ENCODE measurements at regions not wholly inside any gene's neighbourhood (a gene's known extent, or its start where the extent isn't known, plus 50 kb on each side); places are given as distances from the start of the nearest gene placed in this dataset.

DNA sequence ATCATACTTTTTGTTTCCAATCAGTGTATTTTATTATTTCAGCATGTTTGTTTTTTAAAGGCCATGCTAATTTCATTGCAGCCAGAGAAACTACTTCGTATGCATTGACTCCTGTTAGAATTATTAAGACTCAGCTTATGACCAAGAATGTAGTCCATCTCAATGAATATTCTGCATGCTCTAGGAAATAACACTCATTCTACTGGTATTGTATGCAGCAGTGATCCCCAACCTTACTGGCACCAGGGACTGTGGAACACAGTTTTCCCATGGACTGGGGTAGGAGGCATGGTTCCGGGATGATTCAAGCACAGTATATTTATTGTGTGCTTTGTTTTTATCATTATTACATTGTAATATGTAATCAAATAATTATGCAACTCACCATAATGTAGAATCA lies 356.9 kb downstream of the DSEL start:
- Histone ChIP-seq H4K20me1 (ENCODE audit: control insufficient read depth, insufficient read depth, insufficient read length) (no peaks in the 10 kb centered on the region), H3K27me3 (ENCODE audit: insufficient read depth, low read length) (no peaks in the 10 kb centered on the region), H4K8ac (replicated peaks; ENCODE audit: insufficient read length, low read depth, low read length) (no peak overlapping the region), H3K23me2 (ENCODE audit: insufficient read length, low read depth, low read length, poor library complexity, severe bottlenecking) (no peaks in the 10 kb centered on the region), H2AK5ac (ENCODE audit: insufficient read length, low read length) (no peak overlapping the region), H4K5ac (ENCODE audit: insufficient read length, low read depth, low read length) (no peak overlapping the region), H2BK15ac (ENCODE audit: low read depth, low read length) (no peak overlapping the region), H3T11ph (ENCODE audit: low read length) (no peak overlapping the region), H3K23ac (ENCODE audit: insufficient read length, low read depth, low read length) (no peak overlapping the region), H3K9me3 (ENCODE audit: control insufficient read depth, low read depth, low read length) (no peaks in the 10 kb centered on the region), H3K79me1 (ENCODE audit: insufficient read depth, low read depth, low read length, poor library complexity, severe bottlenecking) (no peaks in the 10 kb centered on the region), H3K79me2 (ENCODE audit: insufficient read depth, low read length) (no peaks in the 10 kb centered on the region), H4K91ac (ENCODE audit: insufficient read length, low read depth, low read length) (no peak overlapping the region), H3K14ac (ENCODE audit: insufficient read depth, low read length) (no peak overlapping the region), H3K27ac (ENCODE audit: insufficient read length, low read depth, low read length) (no peak overlapping the region), H2BK12ac (ENCODE audit: insufficient read length, low read depth, low read length) (no peak overlapping the region), H3K56ac (ENCODE audit: insufficient read length, low read depth, low read length) (no peak overlapping the region), H2BK120ac (ENCODE audit: low read depth, low read length, poor library complexity, severe bottlenecking) (no peak overlapping the region), H3K18ac (ENCODE audit: insufficient read length, low read depth, low read length) (no peak overlapping the region), H3K4ac (ENCODE audit: low read depth, low read length) (no peak overlapping the region), H3K4me2 (ENCODE audit: insufficient read depth, insufficient read length, low read length) (no peak overlapping the region), H3K9ac (ENCODE audit: extremely low read depth, insufficient read length, low read length) (no peak overlapping the region), H3K4me1 (ENCODE audit: insufficient read depth, low read length) (no peaks in the 10 kb centered on the region; the same call in 1 of the 2 replicates), H2BK5ac (ENCODE audit: insufficient read length, low read length) (no peak overlapping the region), H2BK20ac (ENCODE audit: low read depth, low read length, poor library complexity, severe bottlenecking) (no peak overlapping the region), H2AFZ (ENCODE audit: low read length) (no peak overlapping the region)
- no peak for DNase-seq
- no CpG with 5 or more reads among the region's 2 CpGs for WGBS (ENCODE audit: extremely low coverage, insufficient read length, low lambda C conversion rate)
- Mint-ChIP-seq H3K36me3 (ENCODE audit: insufficient read depth in 1 of 3, low read depth in 3 of 3) (peaks cover 0 to 1% (median 0%) of the 10 kb centered on the region in 3 experiments; a peak in 1 of 7 replicates), H3K4me3 (no peak overlapping the region), H3K27ac (no peak overlapping the region), H3K9me3 (no peaks in the 10 kb centered on the region; a peak in 1 of 5 replicates), H3K27me3 (ENCODE audit: low read depth) (no peaks in the 10 kb centered on the region), H3K4me1 (peaks cover 13% of the 10 kb centered on the region in 2 experiments)
- TF ChIP-seq, protein P1, sequence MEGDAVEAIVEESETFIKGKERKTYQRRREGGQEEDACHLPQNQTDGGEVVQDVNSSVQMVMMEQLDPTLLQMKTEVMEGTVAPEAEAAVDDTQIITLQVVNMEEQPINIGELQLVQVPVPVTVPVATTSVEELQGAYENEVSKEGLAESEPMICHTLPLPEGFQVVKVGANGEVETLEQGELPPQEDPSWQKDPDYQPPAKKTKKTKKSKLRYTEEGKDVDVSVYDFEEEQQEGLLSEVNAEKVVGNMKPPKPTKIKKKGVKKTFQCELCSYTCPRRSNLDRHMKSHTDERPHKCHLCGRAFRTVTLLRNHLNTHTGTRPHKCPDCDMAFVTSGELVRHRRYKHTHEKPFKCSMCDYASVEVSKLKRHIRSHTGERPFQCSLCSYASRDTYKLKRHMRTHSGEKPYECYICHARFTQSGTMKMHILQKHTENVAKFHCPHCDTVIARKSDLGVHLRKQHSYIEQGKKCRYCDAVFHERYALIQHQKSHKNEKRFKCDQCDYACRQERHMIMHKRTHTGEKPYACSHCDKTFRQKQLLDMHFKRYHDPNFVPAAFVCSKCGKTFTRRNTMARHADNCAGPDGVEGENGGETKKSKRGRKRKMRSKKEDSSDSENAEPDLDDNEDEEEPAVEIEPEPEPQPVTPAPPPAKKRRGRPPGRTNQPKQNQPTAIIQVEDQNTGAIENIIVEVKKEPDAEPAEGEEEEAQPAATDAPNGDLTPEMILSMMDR (conservative IDR thresholded peaks at IDR 0.05), result no peak
